Activated naive CD8-positive, alpha-beta T cell treated with anti-CD3 and anti-CD28 coated beads, Interleukin-2, amount 10 ng/mL, durations not matched to agents 7 days and 5 days (primary cell): ENCODE measurements at regions not wholly inside any gene's neighbourhood (a gene's known extent, or its start where the extent isn't known, plus 50 kb on each side); places are given as distances from the start of the nearest gene placed in this dataset.
A peak's percentile ranks its signal among the peaks of the same experiment; 100 is the strongest.
"Not testable (repeated sequence)": the region's sequence is repeated elsewhere in the genome, so short reads cannot be mapped to it uniquely, and the experiment has no call there.

Experiments
- ATAC-seq: fragments of 150-1000 bp; cut with Tn5 transposase; one replicate; pipeline ENCODE4 v1.10.0; 2021; ENCODE audit warnings: low read depth, moderate library complexity
- POLR2A ChIA-PET: fragments of 350-600 bp; sonication (Branson Sonifier 250); formaldehyde crosslinking; loops from one replicate; lab custom pipeline; 2021; ENCODE audit warnings: antibody characterized with exemption; lab: Charles Lee
- DNase-seq: peaks from one replicate; pipeline ENCODE4 v3.0.0; 2021
- H3K27ac Mint-ChIP-seq: one replicate; pipeline ENCODE4 v1.8.0; 2022; ENCODE audit warnings: mild to moderate bottlenecking, mixed read lengths
- H3K27me3 Mint-ChIP-seq: one replicate; pipeline ENCODE4 v1.8.0; 2022; ENCODE audit warnings: mild to moderate bottlenecking, moderate library complexity, mixed read lengths
- H3K36me3 Mint-ChIP-seq: one replicate; pipeline ENCODE4 v1.8.0; 2021; ENCODE audit warnings: mild to moderate bottlenecking, mixed read lengths
- H3K4me1 Mint-ChIP-seq: one replicate; pipeline ENCODE4 v1.8.0; 2021; ENCODE audit warnings: mixed read lengths
- H3K4me3 Mint-ChIP-seq: one replicate; pipeline ENCODE4 v1.8.0; 2022; ENCODE audit warnings: mild to moderate bottlenecking, moderate library complexity, mixed read lengths
- H3K9me3 Mint-ChIP-seq: one replicate; pipeline ENCODE4 v1.8.0; 2021; ENCODE audit warnings: mixed read lengths

DNA sequence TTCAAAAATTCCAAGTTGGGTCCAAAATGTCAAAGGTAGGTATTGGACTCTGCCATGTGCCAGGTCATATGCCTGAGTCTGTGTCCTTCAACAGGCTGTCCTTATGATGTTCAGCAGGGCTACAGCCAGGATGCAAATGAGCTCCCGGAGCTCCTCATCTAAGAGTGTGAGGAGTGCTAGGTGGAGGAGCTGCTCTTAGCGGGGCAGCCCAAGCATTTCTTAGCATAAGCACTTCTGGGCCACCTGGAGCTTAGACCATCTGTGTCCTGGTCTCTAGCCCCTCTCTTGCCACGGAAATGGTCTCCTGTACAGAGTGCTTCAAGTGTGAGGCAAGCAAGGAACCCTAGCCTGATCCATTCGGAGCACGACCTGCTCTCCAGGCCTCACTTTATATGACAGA lies 64.6 kb upstream of the PRR23C start:
- no peak for ATAC-seq
- no peaks in the 10 kb centered on the region for H3K9me3 Mint-ChIP-seq
- no peak overlapping the region for H3K4me3 Mint-ChIP-seq
- DNase-seq: no peak
- H3K4me1 Mint-ChIP-seq: peaks cover 12% of the 10 kb centered on the region
- H3K27ac Mint-ChIP-seq: no peak overlapping the region
- peaks cover 17% of the 10 kb centered on the region for H3K27me3 Mint-ChIP-seq
- no peaks in the 10 kb centered on the region for H3K36me3 Mint-ChIP-seq
- POLR2A ChIA-PET: no interaction called here

DNA sequence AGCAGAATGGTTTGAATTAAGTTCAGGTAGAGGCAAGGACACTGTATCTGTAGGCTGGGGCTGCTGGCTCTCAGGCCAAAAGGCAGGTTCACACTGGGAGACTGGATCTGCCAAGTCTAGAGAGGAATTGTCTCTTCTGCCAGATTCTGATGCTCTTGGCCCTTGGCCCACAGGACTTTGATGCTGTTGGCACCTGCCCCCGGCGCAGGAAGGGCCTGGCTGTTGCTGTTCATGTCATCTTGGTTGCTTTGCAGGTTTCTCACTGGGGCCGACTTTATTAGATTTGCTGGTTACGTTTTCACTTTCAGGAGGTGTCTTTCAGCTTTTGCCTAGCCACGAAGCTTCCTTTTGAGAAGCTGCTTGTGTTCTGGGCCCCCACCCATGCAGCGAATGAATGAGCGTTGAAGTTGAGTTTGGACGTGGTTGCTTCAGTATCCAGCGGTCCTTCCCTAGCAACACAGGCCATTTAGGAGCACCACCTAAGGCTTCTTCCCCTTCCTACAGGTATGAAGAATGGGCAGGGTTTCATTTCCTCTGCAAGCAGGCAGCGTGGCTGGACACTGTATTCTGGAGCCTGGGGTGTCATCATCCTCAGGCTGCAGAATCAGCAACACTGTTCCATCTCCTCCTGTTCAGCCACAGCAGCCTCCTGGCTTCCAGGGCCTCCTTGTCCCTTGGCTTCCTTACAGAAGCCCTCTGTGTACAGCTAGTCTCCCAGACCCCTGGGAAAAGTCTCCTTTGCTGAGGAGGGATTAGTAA lies 65.6 kb upstream of the PRR23C start:
- H3K36me3 Mint-ChIP-seq: no peaks in the 10 kb centered on the region
- peaks cover 12% of the 10 kb centered on the region for H3K4me1 Mint-ChIP-seq
- no peak overlapping the region for H3K27ac Mint-ChIP-seq
- H3K27me3 Mint-ChIP-seq: peaks cover 17% of the 10 kb centered on the region
- no peaks in the 10 kb centered on the region for H3K9me3 Mint-ChIP-seq
- ATAC-seq: no peak
- no peak for DNase-seq
- H3K4me3 Mint-ChIP-seq: peak overlapping the region; percentile 6
- POLR2A ChIA-PET: no interaction called here

DNA sequence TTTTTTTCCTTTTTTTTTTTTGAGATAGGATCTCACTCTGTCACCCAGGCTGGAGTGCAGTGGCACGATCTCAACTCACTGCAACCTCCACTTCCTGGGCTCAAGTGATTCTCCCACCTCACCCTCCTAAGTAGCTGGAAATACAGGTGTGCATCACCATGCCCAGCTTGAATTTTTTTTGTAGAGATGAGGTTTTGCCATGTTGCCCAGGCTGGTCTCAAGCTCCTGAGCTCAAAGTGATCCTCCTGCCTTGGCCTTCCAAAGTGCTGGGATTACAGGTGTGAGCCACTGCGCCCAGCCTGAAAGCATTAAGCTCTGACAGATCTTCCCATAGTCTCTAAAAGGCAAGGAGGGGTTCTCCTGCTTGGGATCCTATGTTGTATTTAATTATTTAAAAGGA lies 66.2 kb upstream of the PRR23C start:
- H3K9me3 Mint-ChIP-seq, ATAC-seq, H3K36me3 Mint-ChIP-seq, H3K27ac Mint-ChIP-seq, POLR2A ChIA-PET, DNase-seq, H3K4me3 Mint-ChIP-seq: not testable (repeated sequence)
- H3K27me3 Mint-ChIP-seq: peaks cover 17% of the 10 kb centered on the region
- peaks cover 12% of the 10 kb centered on the region for H3K4me1 Mint-ChIP-seq

DNA sequence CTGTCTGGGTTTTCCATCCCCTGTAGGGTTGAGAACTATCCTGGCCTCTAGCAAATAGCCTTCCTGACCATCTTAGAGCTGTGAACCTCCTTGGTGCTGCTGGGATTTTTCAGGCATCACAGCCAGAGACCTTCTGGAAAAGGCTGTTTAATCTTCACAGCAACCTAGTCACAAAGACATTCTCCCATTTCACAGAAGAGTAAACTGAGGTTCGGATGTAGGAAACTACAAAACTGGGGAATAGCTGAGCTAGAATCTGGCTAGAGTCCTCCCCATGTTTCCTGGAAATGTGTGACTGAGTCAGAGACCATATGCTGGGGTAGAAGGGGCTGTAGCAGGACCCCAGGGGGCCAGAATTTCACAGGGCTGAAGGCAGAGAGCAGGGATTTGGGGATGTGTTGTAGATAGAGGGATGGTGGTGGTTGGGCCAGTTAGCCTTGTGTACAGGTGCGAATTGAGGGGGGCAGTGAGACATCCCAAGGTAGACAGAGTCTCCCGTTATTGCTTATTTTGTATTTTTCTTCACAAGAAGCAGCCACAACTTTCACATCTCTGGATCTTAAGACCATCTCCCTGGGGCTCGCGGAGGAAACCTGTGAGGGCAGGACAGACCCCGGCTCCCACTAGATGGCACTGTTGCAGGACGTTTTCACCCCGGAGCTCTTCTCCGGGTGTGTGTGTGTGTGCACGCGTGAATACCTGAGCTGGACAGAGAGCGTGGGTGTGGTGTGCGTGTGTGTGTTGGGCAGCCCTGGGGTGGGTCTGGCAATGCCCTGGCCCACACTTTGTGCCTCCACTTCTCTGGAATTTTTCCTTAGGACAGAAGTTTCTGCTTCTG lies 66.9 kb upstream of the PRR23C start:
- Mint-ChIP-seq H3K9me3 (no peaks in the 10 kb centered on the region), H3K27me3 (peaks cover 17% of the 10 kb centered on the region), H3K4me3 (no peak overlapping the region), H3K27ac (no peak overlapping the region), H3K36me3 (no peaks in the 10 kb centered on the region), H3K4me1 (peaks cover 12% of the 10 kb centered on the region)
- peak; percentile 46 for ATAC-seq
- POLR2A ChIA-PET: no interaction called here
- peak; percentile 64 for DNase-seq

DNA sequence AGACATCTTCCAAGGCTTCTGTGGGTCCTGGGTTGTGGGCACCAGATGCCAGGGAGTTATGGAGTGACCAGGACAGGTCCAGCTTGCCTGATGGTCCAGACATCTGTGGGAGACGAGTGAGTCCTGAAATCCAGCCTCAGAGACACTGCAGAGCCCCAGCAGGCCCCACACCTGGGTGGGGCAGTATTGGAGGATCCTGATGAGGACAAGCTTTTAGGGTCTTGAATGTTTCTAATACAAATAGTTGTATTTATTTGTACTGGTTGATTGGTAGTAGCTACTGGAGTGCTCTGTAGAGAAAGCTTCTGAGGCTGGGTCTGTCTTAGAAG lies 67.5 kb upstream of the PRR23C start:
- Mint-ChIP-seq H3K9me3 (no peaks in the 10 kb centered on the region), H3K36me3 (no peaks in the 10 kb centered on the region), H3K27ac (no peak overlapping the region), H3K4me1 (peaks cover 12% of the 10 kb centered on the region), H3K27me3 (peaks cover 17% of the 10 kb centered on the region), H3K4me3 (no peak overlapping the region)
- POLR2A ChIA-PET: no interaction called here
- ATAC-seq: no peak
- no peak for DNase-seq

DNA sequence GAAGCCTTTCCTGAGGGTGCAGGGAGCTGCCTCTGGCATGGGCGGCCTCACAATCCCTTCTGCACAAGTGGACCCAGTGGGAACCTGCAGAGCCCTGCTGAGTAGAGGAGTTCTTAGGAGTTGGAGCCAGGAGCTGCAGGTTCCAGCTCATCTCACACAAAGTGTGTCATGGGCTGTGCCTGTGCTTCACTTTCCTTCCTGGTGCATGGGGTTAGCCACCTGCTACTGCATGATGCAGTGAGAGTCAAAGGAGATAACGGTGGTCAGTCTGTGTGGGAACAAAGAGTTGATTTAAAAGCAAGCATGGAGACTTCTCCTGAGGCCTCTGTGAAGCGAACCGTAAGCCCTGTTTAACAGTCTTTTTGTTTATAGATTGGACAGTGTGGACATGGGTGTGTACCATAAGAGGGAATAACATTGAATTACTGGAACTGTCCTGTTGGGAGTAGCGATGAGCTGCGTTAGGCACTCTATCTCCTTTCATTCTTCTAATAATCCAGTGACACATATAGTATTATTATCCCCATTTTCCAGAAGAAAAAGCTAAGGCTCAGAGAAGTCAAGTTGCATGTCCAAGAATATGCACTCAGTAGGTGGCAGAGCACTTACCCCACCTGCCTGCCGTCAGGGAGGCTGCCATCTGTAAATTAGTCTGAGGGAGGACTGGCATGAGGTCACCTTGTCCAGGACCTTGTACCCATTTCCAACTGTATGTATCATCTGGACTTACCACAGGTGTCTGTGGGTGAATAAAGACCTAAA lies 68.7 kb upstream of the PRR23C start:
- POLR2A ChIA-PET: no interaction called here
- no peaks in the 10 kb centered on the region for H3K36me3 Mint-ChIP-seq

DNA sequence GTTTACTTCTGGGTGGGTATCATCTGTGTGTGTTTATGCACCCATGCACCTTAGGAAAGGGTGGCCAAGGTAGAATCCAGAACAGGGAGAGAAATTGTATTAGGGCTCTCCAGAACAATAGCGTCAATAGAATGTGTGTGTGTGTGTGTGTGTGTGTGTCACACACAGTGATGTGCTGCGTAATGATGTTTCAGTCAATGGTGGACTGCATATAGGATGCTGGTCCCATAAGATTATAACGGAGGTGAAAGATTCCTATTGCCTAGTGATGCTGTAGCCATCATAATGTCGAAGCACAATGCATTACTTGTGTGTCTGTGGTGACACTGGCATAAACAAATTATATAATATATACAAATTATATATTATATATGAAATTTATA lies 69.3 kb upstream of the PRR23C start:
- DNase-seq: no peak
- Mint-ChIP-seq H3K9me3 (no peaks in the 10 kb centered on the region), H3K27ac (no peak overlapping the region), H3K4me1 (peaks cover 12% of the 10 kb centered on the region), H3K4me3 (no peak overlapping the region), H3K36me3 (no peaks in the 10 kb centered on the region), H3K27me3 (peaks cover 17% of the 10 kb centered on the region)
- POLR2A ChIA-PET: no interaction called here
- no peak for ATAC-seq

More for the DNA sequence above, 68.7 kb upstream of the PRR23C start:
- ATAC-seq: peak; percentile 48
- DNase-seq: no peak
- Mint-ChIP-seq H3K4me3 (no peak overlapping the region), H3K27ac (no peak overlapping the region), H3K4me1 (peaks cover 12% of the 10 kb centered on the region), H3K27me3 (peaks cover 17% of the 10 kb centered on the region), H3K9me3 (no peaks in the 10 kb centered on the region)

DNA sequence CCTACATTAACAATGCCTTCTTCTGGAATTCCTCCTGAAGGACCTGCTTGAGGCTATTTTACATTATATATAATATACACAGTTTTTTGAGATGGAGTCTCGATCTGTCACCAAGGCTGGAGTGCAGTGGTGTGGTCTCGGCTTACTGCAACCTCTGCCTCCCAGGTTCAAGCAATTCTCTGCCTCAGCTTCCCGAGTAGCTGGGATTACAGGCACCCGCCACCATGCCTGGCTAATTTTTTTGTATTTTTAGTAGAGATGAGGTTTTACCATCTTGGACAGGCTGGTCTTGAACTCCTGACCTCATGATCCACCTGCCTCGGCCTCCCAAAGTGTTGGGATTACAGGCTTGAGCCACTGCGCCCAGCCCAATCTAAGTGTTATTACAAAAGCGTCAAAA lies 71.9 kb upstream of the PRR23C start:
- POLR2A ChIA-PET, H3K27ac Mint-ChIP-seq, DNase-seq, H3K4me1 Mint-ChIP-seq, ATAC-seq, H3K4me3 Mint-ChIP-seq, H3K36me3 Mint-ChIP-seq, H3K9me3 Mint-ChIP-seq: not testable (repeated sequence)
- peaks cover 14% of the 10 kb centered on the region for H3K27me3 Mint-ChIP-seq

DNA sequence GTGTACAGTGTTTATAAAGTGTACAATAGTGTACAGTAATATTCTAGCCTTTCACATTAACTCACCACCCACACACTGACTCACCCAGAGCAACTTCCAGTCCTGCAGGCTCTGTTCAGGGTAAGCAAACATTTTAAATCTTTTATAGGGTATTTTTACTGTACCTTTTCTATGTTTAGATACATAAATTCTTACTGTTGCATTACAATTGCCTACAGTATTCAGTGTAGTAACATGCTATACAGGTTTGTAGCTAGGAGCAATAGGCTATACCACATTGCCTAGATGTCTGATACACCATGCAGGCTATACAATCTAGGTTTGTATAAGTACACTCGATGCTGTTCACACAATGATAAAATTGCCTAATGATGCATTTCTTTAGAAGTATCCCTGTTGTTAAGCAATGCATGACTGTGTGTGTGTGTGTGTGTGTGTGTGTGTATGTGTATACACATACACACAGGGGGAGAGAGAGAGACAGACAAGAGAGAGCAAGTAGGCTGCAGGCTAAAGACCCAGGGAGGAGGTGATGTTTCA lies 72.5 kb upstream of the PRR23C start:
- peak; percentile 34 for ATAC-seq
- POLR2A ChIA-PET: no interaction called here
- H3K4me3 Mint-ChIP-seq: no peak overlapping the region
- H3K36me3 Mint-ChIP-seq: no peaks in the 10 kb centered on the region
- no peaks in the 10 kb centered on the region for H3K9me3 Mint-ChIP-seq
- no peak for DNase-seq
- H3K27ac Mint-ChIP-seq: no peak overlapping the region
- peaks cover 12% of the 10 kb centered on the region for H3K27me3 Mint-ChIP-seq
- H3K4me1 Mint-ChIP-seq: peaks cover 1% of the 10 kb centered on the region

DNA sequence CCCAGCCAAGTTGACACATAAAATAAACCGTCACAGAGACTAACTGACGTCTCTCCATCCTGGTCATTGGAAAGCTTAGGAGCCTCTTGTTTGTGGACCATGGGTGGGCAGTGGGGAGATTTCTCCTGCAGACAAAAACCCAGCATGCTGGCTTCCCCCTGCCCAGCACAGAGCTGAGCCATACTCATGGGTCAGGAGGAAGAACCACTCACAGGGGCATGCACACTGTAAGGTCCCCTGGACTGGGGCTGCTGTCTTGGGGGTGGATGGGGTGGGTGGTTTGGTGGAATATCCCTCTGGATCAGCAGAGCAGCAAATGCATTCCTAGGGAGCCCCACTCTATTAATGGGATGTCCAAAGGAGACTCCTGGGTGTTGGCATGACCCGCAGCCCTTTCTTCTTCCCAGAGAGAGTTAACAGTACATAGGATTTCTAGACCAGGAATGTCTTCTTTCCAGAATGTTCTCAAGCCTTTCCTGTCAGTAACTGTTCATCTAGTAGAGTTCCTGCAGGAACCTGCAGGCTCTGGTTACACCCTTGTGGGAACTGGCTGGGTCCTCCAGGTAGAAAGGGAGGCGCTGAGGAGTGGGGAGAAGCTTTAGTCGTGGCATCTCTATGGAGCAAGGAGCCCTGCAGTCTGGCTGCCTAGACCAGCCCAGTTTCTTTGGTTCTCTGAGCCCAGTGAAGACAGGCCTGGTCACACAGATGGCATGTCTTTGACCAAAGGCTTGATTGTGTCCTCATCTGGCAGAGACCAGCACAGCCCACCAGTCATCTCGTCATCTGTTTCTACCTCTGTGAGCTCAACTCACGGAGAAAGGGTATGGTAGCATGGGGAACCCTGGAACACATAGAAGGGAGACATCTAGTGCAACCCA lies 73.4 kb upstream of the PRR23C start:
- Mint-ChIP-seq H3K36me3 (no peaks in the 10 kb centered on the region), H3K4me1 (peaks cover 1% of the 10 kb centered on the region), H3K4me3 (no peak overlapping the region), H3K27me3 (peaks cover 5% of the 10 kb centered on the region), H3K27ac (no peak overlapping the region), H3K9me3 (no peaks in the 10 kb centered on the region)
- ATAC-seq: no peak
- DNase-seq: no peak
- POLR2A ChIA-PET: no interaction called here

DNA sequence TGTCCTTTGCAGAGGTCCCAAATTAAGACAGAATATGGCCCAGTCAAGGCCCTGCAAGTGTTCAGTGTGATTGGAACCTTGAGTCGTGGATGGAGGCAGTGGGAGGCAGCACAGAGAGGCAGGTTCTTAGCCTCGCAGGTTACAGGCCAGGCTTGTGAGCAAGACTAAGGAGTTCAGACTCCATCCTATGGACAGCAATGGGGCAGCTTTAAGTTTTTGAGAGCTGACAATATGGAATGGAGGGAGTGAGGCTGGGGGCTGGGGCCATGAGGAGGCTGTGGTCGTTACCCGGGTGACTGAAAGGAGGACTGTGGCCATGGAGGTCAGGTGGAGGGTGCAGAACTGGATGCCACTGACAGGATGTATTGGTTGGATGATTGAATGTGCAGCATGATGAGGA lies 74.1 kb upstream of the PRR23C start:
- H3K27ac Mint-ChIP-seq: no peak overlapping the region
- DNase-seq (no peak), ATAC-seq (no peak)
- peaks cover 1% of the 10 kb centered on the region for H3K4me1 Mint-ChIP-seq
- POLR2A ChIA-PET: no interaction called here
- H3K9me3 Mint-ChIP-seq: no peaks in the 10 kb centered on the region
- no peak overlapping the region for H3K4me3 Mint-ChIP-seq
- H3K36me3 Mint-ChIP-seq: no peaks in the 10 kb centered on the region
- no peaks in the 10 kb centered on the region for H3K27me3 Mint-ChIP-seq

DNA sequence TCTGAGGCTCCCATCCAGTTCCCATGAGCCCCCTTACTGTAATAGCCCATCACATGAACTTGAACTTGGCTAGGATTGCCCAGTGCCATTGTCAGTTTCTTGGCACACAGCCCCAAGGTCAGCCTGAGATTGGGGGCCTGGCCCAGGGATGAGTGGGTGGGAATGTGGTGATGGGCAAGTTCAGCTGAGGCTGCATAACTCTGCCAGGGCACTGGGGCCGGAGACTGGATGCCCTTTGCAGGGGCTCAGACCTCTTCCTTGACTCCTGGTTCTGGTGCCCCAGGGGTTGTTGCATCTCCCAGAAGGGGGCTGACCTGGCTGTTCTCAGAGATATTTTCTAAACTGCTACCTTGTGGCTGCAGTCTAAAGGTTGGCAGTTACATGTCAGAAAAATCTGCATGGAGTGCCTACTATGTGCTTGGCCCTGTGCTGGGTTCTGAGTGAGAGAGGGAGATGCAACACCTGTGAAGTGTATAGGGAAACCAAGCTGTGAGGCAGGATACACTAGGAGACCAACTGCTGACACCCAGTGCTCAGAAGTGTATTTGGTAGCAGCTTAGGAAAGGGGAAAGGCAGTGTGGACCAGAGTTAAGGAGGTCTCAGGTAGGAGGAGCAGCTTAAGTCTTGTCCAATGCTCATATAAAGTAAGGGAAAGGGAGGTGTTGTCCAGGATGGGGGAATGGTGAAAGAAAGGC lies 74.8 kb upstream of the PRR23C start:
- Mint-ChIP-seq H3K36me3 (no peaks in the 10 kb centered on the region), H3K9me3 (no peaks in the 10 kb centered on the region), H3K4me3 (no peak overlapping the region), H3K4me1 (peaks cover 1% of the 10 kb centered on the region), H3K27ac (no peak overlapping the region), H3K27me3 (no peaks in the 10 kb centered on the region)
- POLR2A ChIA-PET: no interaction called here
- no peak for ATAC-seq
- no peak for DNase-seq
